GM19452 (cell line): ENCODE measurements at regions not wholly inside any gene's neighbourhood (a gene's known extent, or its start where the extent isn't known, plus 50 kb on each side); places are given as distances from the start of the nearest gene placed in this dataset.

ENCODE experiments used
- ATAC-seq: cut with Tn5 transposase; IDR thresholded peaks from one replicate; pipeline ENCODE4 v1.9.1; 2021; ENCODE audit not compliant: unreplicated experiment

DNA sequence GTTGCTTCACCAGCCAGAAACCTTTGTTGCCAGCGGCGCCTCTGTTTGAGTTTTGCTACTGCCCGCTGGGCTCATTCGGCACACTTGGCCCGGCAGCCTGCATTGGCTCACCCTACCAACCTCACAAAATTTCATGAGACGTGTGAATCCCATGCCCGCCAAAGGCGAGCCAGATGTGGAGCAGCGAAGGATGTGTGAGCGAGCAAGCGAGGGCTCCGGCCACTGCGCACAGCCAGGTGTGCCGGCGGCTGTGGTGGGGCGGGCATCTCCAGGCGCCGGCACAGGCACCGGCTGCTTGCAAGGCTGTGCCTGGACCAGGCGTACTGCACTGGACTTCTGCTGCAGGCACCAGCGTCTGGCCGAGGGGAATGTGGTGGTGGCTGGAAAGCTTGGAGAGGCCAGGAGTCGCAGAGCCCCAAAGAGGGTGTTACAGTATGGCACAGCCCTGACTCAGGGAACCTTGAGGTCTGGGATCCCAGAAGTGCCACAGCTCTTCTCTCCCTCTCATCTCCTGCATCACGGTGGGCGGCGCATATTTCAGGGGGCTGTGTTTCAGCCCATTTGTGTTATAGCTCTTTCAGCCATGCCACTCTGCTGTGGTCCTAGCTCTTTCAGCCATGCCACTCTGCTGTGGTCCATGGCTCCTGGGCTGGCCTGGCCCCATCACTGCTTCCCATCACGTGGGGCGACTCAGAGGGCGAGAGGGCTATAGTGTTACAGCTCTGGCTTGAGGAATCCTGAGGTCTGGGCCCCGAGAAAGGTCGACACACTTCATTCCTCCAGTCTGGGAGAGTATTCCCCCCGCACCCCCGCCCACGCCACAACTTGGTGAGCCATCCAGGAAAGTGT lies 592.0 kb upstream of the SLITRK5 start:
- no peak for ATAC-seq

DNA sequence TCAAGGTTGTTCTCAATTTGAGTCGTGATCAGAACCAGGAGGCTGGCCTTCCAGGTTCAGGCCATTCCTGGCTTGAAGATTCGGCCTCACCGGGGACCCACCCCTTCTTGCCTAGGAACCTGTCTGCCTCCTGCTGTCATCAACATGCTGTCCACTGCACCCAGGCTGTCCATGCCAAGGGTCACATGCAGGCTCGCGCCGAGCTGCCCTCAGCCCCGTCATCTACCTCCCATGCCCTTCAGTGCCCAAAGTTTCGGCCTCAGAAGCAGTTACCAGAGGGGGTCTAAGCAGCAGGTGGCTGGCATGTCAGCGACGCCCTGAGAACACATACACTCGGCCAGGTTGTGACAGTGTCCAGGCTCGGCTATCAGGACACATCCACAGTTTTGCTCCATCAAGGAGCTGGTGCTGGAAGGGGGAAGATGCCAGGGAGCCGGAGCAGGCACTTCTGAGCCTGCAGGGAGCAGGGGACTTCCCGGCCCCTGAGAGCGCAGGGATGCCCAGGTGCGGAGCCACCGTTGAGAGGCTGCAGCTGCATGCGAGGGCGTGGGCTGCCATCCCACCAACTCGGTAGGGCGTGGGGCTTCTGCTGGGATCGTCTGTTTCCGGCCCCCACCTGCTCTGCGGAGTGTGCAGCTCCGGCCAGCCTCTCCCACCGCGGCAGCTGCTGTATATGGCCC lies 590.9 kb upstream of the SLITRK5 start:
- no peak for ATAC-seq

DNA sequence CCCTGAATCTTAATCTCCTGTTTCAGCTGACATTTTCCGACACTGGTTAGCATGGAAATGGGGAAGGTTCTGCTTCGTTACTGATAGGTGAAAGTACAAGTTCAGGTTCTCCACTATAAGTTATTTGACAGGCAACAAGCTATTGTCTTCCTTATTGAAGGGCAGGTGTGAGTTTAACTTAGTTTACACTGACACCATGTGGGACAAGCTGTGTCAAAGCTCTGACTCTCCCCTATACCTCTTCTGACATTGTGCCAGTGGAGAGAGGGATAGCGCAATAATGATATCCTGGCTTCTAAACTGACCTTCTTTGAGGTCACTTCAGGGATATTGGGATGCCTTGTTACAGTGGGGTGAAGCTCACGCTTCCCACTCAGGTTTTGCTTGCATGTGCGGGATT lies 587.0 kb upstream of the SLITRK5 start:
- ATAC-seq: no peak

DNA sequence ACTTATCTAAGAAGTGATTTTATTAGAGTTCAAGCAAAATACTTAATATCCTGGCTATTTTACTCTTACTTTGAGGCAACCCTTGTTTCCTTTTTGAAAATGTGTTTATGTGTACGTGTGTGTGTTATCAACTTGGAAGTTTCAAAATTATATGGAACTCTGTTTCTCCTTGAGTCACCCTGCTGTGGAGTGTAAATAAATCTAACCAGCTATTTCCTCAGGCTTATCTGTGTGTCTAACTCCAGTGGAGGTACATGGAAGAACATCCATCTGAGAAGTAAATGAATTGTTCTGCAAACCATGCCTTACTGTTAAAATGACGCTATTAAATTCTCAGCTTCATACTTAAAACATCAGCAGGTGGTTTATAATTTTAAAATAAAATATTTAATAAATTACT lies 583.4 kb upstream of the SLITRK5 start:
- no peak for ATAC-seq

DNA sequence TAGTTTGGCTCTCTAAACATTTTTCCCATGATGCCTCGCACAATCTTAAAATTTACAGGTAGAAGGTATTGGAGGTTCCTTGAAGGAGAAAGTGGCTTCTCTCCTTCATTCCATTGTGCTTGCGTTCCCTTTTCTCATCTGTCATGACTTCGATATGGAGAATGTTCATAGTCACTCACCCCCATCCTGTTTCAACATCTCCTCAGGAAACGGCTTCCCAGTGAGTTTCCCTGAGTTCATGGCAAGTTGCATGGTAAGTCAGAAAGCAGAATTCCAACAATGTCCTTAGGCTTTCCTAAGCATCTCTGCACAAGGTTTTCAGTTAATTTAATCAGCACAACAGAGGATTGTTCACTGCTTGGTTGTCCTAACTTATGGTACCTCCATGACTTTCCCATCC lies 581.8 kb upstream of the SLITRK5 start:
- no peak for ATAC-seq

DNA sequence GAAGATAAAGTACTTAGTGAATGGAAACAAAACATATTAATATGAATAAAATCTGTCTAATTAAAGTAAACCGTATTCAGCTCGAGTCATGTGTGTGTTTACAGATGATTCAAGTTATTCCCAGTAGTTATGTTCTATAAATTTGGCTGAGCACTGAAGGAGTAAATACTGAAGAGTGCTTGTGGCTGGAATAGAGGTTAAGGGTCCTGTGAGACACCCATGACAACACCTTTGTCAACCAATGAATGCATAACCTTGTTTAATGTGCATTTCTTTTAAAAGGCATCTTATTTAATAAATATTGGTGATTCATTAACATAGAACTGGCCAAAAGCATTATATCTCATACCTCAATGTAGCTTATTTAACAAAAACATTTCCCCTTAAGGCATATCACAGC lies 577.8 kb upstream of the SLITRK5 start:
- ATAC-seq: no peak

DNA sequence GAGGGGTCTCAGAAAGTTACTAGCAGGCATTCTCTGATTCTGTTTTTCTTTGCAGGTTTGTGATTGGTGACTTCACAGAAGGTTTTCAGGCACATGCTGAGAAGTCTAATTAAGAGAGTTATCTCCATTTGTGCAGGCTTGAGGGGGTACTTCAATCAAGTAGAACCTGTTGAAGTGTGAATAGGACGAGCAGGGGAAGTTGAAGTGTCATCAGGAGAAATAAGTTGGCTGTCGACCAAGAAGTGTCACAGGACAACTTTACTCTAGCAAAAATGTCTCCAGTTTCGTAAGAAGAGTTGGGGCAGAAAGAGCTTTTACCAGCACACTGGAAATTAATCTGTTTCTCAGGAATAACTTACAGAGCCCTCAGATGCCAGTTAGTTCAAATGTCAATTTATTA lies 576.5 kb upstream of the SLITRK5 start:
- no peak for ATAC-seq

DNA sequence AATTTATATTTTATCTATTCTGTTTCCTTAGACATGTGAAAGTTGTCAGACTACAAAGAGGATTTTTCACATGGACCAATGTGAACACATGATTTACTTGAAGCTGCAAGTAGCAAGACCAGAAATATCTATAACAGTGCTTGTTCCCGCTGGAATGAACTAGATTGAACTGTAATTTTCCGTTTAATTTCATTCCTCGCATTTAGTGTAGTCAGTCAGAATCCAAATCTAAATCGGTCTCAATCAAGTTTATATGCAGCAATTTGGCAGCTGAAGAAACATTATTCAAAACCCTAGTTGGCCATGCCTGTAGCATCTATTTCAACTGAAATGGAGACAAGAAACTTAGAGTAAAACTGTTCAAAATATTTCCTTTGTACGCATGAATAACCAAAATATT lies 570.7 kb upstream of the SLITRK5 start:
- ATAC-seq: no peak

DNA sequence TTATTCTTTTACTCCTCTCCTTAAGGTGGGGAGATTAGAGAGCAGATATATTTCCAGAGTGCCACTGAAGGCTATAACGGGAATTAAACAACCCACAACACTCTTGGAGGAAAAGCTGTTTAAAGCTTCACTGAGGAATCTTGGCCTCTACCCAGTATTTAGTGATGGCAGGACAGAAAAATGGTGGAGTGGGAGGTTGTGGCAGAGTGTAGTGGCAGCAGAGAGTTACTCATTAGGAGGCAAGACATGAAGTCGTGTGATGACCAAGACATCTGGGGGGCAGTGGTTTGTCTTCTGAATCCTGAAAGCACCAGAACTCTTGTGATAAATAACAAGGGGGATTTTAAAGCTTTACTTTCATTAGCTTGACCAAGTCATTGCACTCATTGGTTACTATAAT lies 563.5 kb upstream of the SLITRK5 start:
- ATAC-seq: no peak

DNA sequence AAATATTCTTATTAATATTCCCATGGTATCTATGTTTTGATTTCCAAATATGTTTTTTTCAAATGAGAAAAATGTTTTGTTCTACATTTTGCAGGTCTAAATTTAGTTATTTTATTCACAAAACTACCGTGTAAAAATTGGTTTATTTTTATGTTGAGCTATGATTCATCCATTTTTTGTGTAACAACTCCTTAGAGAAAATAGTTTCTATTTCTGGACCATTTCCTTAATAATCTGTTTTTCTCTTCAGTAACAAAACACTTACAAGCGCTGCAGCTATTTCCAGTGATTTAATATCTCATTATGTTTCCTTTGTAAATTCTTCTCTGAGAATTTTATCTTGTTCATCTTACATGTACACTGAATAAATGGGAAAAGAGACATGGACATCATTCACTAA lies 550.7 kb upstream of the SLITRK5 start:
- no peak for ATAC-seq

DNA sequence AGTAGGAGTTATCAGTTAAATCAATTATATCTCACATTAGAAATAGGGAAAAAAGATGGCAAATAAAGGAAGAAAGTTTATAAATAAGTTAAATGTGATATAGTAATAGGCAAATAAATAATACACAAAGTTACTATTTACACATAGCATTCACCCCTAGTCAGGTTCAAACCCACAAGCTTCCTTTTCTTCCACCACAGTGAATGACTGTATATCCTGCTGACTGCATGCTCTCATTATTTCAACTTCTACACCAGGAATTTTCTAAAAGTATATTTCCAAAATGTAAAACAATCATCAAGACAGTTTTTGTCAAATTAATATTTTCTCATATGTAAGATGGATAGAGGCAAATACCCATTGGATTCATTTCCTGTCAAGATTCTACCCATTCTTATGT lies 548.6 kb upstream of the SLITRK5 start:
- ATAC-seq: no peak

DNA sequence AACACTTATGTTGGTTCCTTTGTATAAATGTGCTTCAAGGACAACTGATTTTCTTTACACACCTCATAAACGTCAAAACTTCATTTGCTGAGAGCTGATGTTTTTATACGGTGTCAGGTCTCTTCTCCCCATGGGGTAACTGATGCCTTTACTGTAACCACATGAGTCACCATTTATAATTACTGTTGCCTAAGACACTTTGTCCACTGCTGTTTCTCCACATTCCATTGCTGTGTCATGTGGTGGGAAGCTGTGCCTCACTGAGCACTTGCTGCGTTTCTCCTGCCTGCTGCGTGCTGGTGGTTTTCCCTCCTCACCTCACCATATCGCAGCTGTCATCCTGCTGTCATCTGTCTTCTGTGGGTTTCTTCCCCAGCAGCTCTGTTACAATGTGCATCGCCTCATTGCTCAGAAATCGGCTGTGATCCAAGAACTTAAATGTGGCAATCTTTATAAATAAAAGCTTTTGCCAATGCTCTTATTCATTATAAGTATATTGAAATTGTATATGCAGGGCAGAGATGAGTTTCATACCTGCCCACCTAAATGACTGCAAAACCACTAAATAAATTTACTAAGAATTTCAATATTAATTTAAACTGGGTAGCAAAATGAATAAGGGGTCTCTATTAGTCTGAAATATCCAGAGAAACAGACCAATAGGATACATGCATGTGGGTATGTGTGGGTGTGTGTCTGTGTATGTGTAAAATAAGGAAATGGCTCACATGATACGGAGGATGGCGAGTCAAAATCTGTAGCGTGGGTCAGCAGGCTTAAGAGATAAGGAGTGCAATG lies 547.0 kb upstream of the SLITRK5 start:
- no peak for ATAC-seq

DNA sequence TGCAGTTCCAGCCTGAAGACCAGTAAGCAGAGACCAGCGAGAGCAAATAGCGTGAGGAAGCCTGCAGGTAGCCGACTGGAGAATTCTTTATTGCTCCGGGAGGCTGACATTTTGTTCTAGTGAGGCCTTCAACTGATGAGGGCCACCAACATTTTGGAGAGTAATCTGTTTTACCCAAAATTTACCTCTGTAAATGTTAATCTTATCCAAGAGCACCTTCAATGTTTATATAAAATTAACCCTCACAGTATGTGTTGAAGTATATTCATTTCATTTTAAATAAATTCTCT lies 546.4 kb upstream of the SLITRK5 start:
- ATAC-seq: no peak

DNA sequence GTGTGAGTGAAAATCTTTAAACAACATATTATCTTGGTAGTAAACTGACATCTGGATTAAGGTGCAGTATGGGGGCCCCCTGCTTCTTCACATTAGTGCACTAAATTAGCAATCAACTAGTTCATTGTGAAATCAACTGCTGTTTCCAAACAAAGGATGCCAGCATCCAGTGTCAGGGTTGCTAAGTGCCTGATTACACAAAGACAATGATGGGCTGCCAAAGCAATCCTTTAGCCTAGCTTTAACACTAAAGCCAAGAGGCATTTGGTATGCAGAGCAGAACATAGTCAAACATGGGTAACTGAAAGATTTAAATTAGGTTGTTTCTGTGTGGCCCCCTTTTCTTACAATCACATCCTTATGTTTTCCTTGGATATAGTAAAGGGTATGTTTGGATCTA lies 543.1 kb upstream of the SLITRK5 start:
- ATAC-seq: no peak

DNA sequence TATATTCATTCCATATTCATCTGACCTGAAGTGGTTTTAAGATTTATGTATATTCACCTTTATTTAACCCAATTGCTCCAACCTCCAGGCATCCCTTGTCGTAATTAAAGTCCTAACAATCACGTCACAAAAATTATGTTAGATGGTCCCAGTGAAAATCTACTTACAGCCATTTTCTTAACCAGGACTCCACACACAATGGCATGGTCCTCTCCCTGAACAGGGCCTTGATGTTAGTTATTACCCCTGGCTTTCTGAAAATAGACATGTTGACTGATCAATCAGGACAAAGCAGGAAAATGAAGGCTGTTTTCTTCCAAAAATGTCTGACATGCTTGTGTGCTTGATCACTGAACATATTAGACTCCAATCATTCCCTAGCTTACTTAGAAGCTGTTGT lies 542.7 kb upstream of the SLITRK5 start:
- no peak for ATAC-seq

DNA sequence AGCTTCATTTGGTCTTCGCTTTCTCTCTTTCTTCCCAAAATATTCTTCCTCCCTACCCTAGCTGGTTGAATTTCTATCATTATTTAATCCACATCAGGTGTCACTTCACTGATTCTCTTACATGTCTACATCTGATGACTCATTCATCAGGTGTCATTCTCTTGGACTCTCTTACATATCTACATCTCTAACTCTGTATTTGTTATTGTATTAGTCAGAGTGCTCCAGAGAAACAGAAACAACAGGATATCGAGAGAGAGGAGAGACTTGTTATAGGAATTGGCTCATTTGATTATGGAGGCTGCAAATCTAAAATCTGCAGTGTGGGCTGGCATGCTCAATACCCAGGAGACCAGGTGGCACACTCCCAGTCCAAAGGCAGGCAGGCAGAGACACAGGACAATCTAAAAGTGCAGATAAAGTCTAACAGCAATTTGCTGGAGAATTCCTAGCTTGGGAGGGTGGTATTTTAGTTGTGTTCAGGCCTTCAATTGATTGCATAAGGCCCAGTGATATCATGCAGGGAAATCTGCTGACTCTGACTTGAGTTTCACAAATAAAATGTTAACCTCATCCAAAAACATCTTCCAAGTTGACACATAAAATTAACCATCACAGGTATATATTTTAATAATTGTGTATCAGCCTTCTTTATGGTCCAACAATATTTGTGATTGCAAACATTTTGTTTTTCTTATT lies 541.4 kb upstream of the SLITRK5 start:
- ATAC-seq: no peak

DNA sequence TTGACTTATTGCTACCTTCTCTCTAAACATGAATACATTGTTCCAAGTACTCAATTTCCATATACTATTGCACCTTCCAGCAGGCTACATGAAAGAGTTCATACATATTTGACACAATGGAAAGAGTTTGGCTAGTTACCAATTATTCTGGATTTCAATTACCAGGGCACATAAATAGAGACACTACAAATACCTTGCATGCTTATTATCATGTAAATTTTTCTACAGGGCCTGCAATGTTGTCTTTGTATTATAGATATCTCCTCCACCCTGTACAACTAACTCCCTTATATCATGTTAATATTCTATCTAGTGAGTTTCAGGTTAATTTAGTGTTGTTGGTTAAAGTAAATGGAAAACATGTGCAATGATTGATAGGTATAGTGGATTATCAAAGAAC lies 540.7 kb upstream of the SLITRK5 start:
- no peak for ATAC-seq

DNA sequence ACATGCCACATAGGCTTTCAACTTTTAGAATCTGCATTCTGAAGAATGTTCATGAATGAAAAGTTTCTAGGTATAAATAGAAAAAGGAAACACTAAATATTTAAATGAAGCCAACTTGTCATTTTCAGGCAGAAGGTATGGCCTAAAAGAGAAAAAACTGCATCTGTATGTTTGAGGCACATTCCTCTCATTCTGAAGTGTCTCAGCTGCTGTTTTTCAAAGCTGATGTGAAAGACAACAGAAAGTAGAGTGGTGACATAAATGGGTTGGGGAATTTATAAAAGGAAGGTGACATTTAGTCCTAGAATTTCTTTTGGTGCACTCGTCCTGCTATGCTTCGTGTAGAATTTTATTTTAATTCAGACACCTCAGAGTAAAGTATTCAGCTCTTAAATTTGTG lies 539.6 kb upstream of the SLITRK5 start:
- ATAC-seq: no peak

DNA sequence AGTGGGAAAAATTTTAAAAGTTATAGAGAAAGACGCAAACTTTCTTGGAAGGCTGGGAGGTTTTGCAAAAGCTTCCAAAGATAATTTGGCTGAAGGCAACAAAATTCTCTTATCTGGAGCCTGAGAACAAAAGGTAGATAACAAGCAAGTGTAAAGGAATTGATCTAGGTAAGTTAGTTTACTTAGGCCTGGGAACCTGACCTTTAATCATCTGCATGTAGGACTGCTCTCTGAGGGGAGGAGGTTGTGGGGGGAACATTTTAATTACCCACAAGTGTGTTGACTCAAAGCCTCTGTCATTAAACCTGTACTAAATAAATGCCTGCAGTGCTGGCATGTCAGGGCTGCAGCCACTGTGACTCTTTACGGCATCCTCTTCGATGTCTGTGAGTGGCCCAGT lies 532.3 kb upstream of the SLITRK5 start:
- ATAC-seq: no peak

DNA sequence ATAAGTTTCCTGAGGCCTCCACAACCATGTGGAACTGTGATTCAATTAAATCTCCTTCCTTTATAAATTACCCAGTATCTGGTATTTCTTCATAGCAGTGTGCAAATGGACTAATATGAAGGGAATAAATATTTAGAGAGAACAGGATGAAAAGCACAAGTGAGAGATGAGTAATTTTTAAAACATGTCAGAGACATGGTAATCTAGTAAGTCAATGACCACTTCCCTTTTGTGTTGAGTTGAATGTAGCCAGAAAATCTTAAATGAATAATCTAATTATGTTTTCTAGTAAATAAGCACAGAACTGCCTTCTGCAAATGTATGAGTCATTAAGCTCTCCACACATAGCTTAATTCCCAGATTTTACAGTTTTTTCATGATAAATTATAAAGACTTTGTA lies 524.1 kb upstream of the SLITRK5 start:
- no peak for ATAC-seq

DNA sequence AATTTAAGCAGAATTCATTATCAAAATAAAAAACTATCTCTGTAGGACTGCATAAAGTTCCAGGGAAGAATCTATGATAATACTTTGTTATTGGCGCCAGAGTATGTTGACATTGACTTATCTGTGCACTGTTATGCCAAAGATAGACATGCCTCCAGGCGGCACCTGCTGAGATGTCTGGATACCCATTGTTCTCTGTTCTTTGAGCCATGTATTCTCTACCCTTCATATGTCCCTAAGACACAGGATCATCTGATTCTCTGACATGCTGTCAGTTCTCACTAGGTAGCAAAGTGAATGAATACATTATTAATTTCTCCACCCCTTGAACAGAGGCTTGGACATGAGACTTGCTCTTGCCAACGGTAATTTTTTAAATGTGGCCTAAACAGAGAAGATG lies 517.8 kb upstream of the SLITRK5 start:
- no peak for ATAC-seq

DNA sequence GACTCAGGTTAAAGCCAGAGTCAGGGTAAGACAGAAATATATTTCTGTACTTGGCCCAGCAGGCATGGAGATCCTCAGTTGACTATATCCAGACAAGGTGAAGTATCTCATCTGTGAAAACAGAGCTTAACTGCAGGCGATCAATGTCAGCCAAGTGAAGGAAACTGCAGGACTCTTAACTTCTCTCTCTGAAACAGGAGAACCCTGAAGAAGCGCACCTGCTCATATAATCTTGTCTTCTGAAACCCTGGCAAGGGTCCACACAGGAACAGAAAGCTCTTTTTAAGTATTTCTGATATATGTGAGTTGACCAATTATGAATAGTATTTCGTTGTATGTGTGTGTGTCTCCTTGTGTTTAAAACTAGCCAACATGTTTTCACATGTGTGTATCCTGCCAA lies 504.8 kb upstream of the SLITRK5 start:
- no peak for ATAC-seq
